ENCODE measurements at regions not wholly inside any gene's neighbourhood (a gene's known extent, or its start where the extent isn't known, plus 50 kb on each side); places are given as distances from the start of the nearest gene placed in this dataset.

DNA sequence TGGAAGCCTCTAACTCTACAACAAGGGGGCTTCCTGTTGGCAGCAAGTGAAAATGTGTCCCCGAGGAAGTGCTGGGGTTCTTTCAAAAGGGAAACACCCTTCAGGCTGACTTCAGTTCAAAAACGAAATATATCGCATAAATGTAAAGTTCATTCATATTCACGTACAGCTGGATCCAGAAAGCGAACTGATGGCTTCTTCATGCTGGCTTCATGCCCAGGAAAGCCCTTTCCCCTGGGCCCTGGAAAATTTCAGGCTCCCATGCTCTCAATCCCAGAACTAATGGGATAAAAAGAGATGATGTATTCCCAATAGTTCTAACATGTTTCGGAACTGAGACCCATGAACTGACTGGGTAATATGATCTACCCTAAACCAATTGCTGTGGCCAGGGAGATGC lies 104.7 kb upstream of the CDH13 start:
- TF ChIP-seq, protein P1, sequence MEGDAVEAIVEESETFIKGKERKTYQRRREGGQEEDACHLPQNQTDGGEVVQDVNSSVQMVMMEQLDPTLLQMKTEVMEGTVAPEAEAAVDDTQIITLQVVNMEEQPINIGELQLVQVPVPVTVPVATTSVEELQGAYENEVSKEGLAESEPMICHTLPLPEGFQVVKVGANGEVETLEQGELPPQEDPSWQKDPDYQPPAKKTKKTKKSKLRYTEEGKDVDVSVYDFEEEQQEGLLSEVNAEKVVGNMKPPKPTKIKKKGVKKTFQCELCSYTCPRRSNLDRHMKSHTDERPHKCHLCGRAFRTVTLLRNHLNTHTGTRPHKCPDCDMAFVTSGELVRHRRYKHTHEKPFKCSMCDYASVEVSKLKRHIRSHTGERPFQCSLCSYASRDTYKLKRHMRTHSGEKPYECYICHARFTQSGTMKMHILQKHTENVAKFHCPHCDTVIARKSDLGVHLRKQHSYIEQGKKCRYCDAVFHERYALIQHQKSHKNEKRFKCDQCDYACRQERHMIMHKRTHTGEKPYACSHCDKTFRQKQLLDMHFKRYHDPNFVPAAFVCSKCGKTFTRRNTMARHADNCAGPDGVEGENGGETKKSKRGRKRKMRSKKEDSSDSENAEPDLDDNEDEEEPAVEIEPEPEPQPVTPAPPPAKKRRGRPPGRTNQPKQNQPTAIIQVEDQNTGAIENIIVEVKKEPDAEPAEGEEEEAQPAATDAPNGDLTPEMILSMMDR (IDR thresholded peaks at IDR 0.05) = no peak
- Histone ChIP-seq H3K36me3 (replicated peaks in 1 of 2; ENCODE audit: control insufficient read depth in 1 of 2, insufficient read depth in 2 of 2, low read length in 2 of 2) (no peaks in the 10 kb centered on the region), H3K9me3 (replicated peaks in 1 of 2; ENCODE audit: control insufficient read depth in 1 of 2, insufficient read depth in 1 of 2, low read length in 2 of 2) (no peaks in the 10 kb centered on the region), H3K9ac (ENCODE audit: insufficient read depth, low read length, poor library complexity, severe bottlenecking) (no peak overlapping the region), H3K4me2 (replicated peaks; ENCODE audit: extremely low read depth, low read length, poor library complexity, severe bottlenecking) (no peak overlapping the region), H4K20me1 (ENCODE audit: insufficient read depth, low read length) (no peaks in the 10 kb centered on the region), H3K79me2 (ENCODE audit: insufficient read depth, low read length) (no peaks in the 10 kb centered on the region), H3K4me3 (replicated peaks in 1 of 3; ENCODE audit: low read depth in 2 of 3, low read length in 3 of 3) (no peak overlapping the region), H3K4me1 (ENCODE audit: control insufficient read depth in 1 of 2, insufficient read depth in 2 of 2, low read length in 2 of 2) (no peaks in the 10 kb centered on the region), H3K27ac (ENCODE audit: low read depth in 1 of 2, low read length in 2 of 2) (no peak overlapping the region), H3K27me3 (ENCODE audit: control insufficient read depth in 2 of 2, insufficient read depth in 2 of 2, low read length in 2 of 2) (no peaks in the 10 kb centered on the region), H2AFZ (ENCODE audit: insufficient read depth, low read depth, low read length, poor library complexity, severe bottlenecking) (no peak overlapping the region)
- no peak overlapping the region for H3K4me3 Mint-ChIP-seq
- no peak overlapping the region for H3K27ac Mint-ChIP-seq
- H3K9me3 Mint-ChIP-seq = peaks cover 0 to 18% (median 4%) of the 10 kb centered on the region in 7 donors
- DNase-seq = no peak
- 88% methylated on average over 5 of the region's 6 CpGs for WGBS (ENCODE audit: insufficient coverage)
- intact Hi-C loops (cut with micrococcal nuclease) = no loop called here
- no peaks in the 10 kb centered on the region for H3K36me3 Mint-ChIP-seq
- H3K27me3 Mint-ChIP-seq (ENCODE audit: low read depth in 3 of 3) = peaks cover 0 to 2% (median 0%) of the 10 kb centered on the region in 3 donors
- no peaks in the 10 kb centered on the region for H3K4me1 Mint-ChIP-seq

DNA sequence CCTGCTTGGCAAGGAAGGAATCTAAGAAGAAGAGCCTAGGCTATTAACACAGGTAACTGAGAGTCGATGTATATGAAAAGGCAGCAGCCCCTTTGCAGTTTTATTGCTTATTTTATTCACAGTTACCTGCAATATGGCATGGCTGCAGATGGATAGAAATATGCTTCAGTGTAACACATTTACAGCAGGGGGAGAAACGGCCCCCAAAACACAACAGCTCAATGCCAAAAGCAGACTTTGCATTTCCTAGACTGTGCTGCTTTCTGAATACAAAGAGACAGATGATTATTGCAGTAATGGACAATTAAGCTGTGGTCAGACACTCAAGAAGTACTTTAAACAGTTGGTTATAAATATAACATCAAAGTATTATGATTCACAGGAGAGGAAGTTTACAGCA lies 108.0 kb upstream of the CDH13 start:
- no peak overlapping the region for H3K27ac ChIP-seq (ENCODE audit: low read depth in 1 of 2, low read length in 2 of 2)
- no peak overlapping the region for H2AFZ ChIP-seq (ENCODE audit: insufficient read depth, low read depth, low read length, poor library complexity, severe bottlenecking)

More for the DNA sequence above, 108.0 kb upstream of the CDH13 start:
- Histone ChIP-seq H3K4me1 (ENCODE audit: control insufficient read depth in 1 of 2, insufficient read depth in 2 of 2, low read length in 2 of 2) (no peaks in the 10 kb centered on the region), H3K9ac (ENCODE audit: insufficient read depth, low read length, poor library complexity, severe bottlenecking) (no peak overlapping the region), H4K20me1 (ENCODE audit: insufficient read depth, low read length) (no peaks in the 10 kb centered on the region), H3K36me3 (replicated peaks in 1 of 2; ENCODE audit: control insufficient read depth in 1 of 2, insufficient read depth in 2 of 2, low read length in 2 of 2) (no peaks in the 10 kb centered on the region), H3K9me3 (replicated peaks in 1 of 2; ENCODE audit: control insufficient read depth in 1 of 2, insufficient read depth in 1 of 2, low read length in 2 of 2) (no peaks in the 10 kb centered on the region), H3K4me3 (replicated peaks in 1 of 3; ENCODE audit: low read depth in 2 of 3, low read length in 3 of 3) (no peak overlapping the region), H3K27me3 (ENCODE audit: control insufficient read depth in 2 of 2, insufficient read depth in 2 of 2, low read length in 2 of 2) (no peaks in the 10 kb centered on the region), H3K79me2 (ENCODE audit: insufficient read depth, low read length) (no peaks in the 10 kb centered on the region), H3K4me2 (replicated peaks; ENCODE audit: extremely low read depth, low read length, poor library complexity, severe bottlenecking) (no peak overlapping the region)
- Mint-ChIP-seq H3K36me3 (no peaks in the 10 kb centered on the region), H3K27me3 (ENCODE audit: low read depth in 3 of 3) (peaks cover 0 to 6% (median 2%) of the 10 kb centered on the region in 3 donors), H3K4me3 (no peak overlapping the region), H3K9me3 (peaks cover 0 to 18% (median 2%) of the 10 kb centered on the region in 7 donors), H3K27ac (no peak overlapping the region), H3K4me1 (no peaks in the 10 kb centered on the region)
- no CpG with 5 or more reads among the region's 2 CpGs for WGBS (ENCODE audit: insufficient coverage)
- DNase-seq = no peak
- intact Hi-C loops (cut with micrococcal nuclease) = no loop called here
- TF ChIP-seq, protein P1 (IDR thresholded peaks at IDR 0.05) = no peak

Data from CD14-positive monocyte (primary cell).